DND-41 (cell line): ENCODE measurements at regions not wholly inside any gene's neighbourhood (a gene's known extent, or its start where the extent isn't known, plus 50 kb on each side); places are given as distances from the start of the nearest gene placed in this dataset.

Experiments used
- ATAC-seq: fragments of 200-7000 bp; cut with Tn5 transposase; 3 replicates; pipeline ENCODE4 v1.9.1; 2021; ENCODE audit warnings: low read depth; ENCODE audit not compliant: insufficient read depth
- DNase-seq: peaks from one replicate; pipeline ENCODE4 v3.0.0-alpha.2; 2020
- H2AFZ ChIP-seq: 2 replicates; pipeline ENCODE4 v1.6.0; 2012; ENCODE audit warnings: low read depth, low read length
- H3K27ac ChIP-seq: 2 replicates; pipeline ENCODE4 v1.5.1; 2012; ENCODE audit warnings: low read length, inconsistent platforms
- H3K27me3 ChIP-seq: fragments of 200-600 bp; sonication (generic); 2 replicates; pipeline ENCODE4 v1.6.0; 2012; ENCODE audit warnings: low read length, mild to moderate bottlenecking, inconsistent platforms; ENCODE audit not compliant: insufficient read depth, poor library complexity
- H3K36me3 ChIP-seq: 2 replicates; pipeline ENCODE4 v1.5.1; 2012; ENCODE audit warnings: low read length, inconsistent platforms; ENCODE audit not compliant: insufficient read depth
- H3K4me1 ChIP-seq: 2 replicates; pipeline ENCODE4 v1.5.1; 2012; ENCODE audit warnings: mild to moderate bottlenecking, low read length; ENCODE audit not compliant: insufficient read depth
- H3K4me2 ChIP-seq: 2 replicates; pipeline ENCODE4 v1.6.0; 2012; ENCODE audit warnings: mild to moderate bottlenecking, moderate library complexity, low read length, inconsistent platforms; ENCODE audit not compliant: insufficient read depth
- H3K4me3 ChIP-seq, 2 experiments: fragments of 200-600 bp in 1 of 2; shearing (Covaris generic) in 1 of 2; 2 replicates each; pipeline ENCODE4 v1.5.1; 2012 to 2016; ENCODE audit warnings: inconsistent platforms in 2 of 2, low read length in 2 of 2, mild to moderate bottlenecking in 2 of 2, low read depth in 1 of 2, moderate library complexity in 1 of 2
- H3K79me2 ChIP-seq: 2 replicates; pipeline ENCODE4 v1.6.0; 2012; ENCODE audit warnings: low read length, inconsistent platforms; ENCODE audit not compliant: insufficient read depth
- H3K9ac ChIP-seq: 2 replicates; pipeline ENCODE4 v1.6.0; 2012; ENCODE audit warnings: low read depth, mild to moderate bottlenecking, inconsistent platforms, low read length, moderate library complexity
- H3K9me3 ChIP-seq: 2 replicates; pipeline ENCODE4 v1.5.1; 2012; ENCODE audit warnings: low read length, moderate library complexity, mild to moderate bottlenecking, inconsistent platforms; ENCODE audit not compliant: insufficient read depth, severe bottlenecking
- H4K20me1 ChIP-seq: 2 replicates; pipeline ENCODE4 v1.6.0; 2012; ENCODE audit warnings: low read length; ENCODE audit not compliant: insufficient read depth
- EZH2 ChIP-seq: IDR thresholded peaks from 3 replicates; pipeline ENCODE4 v1.6.1; 2012; ENCODE audit warnings: borderline replicate concordance, low read depth, mild to moderate bottlenecking, moderate library complexity, low read length, inconsistent platforms; ENCODE audit not compliant: severe bottlenecking
- TF ChIP-seq, protein P1 (sequence below): IDR thresholded peaks from 2 replicates; pipeline ENCODE4 v1.5.1; 2012; ENCODE audit warnings: borderline replicate concordance, low read length, moderate library complexity, mild to moderate bottlenecking; ENCODE audit not compliant: poor library complexity, severe bottlenecking; ENCODE audit errors: extremely low read depth

DNA sequence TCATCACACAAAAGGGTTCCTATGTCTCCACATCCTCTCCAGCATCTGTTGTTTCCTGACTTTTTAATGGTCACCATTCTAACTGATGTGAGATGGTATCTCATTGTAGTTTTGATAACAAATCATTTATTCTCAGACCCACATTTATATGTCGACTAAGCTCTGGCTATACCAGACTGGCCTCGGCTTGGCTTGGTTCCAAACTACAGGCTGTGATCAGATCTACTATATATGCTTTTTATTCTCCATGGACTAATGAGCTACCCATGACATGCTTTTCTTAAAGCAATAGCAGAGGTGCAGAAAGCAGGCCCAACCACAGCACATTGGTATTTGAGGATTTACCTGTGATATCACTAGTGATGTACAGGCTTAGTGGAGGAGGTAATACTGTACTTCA, 139.8 kb upstream of the PGR start:
- Histone ChIP-seq H3K4me3 (no peak overlapping the region), H3K9me3 (no peaks in the 10 kb centered on the region), H3K27ac (no peak overlapping the region), H3K36me3 (no peaks in the 10 kb centered on the region), H3K4me1 (no peaks in the 10 kb centered on the region), H2AFZ (no peak overlapping the region), H3K27me3 (no peaks in the 10 kb centered on the region), H3K9ac (no peak overlapping the region), H3K4me2 (no peak overlapping the region), H4K20me1 (no peaks in the 10 kb centered on the region), H3K79me2 (no peaks in the 10 kb centered on the region)
- TF ChIP-seq, protein P1, sequence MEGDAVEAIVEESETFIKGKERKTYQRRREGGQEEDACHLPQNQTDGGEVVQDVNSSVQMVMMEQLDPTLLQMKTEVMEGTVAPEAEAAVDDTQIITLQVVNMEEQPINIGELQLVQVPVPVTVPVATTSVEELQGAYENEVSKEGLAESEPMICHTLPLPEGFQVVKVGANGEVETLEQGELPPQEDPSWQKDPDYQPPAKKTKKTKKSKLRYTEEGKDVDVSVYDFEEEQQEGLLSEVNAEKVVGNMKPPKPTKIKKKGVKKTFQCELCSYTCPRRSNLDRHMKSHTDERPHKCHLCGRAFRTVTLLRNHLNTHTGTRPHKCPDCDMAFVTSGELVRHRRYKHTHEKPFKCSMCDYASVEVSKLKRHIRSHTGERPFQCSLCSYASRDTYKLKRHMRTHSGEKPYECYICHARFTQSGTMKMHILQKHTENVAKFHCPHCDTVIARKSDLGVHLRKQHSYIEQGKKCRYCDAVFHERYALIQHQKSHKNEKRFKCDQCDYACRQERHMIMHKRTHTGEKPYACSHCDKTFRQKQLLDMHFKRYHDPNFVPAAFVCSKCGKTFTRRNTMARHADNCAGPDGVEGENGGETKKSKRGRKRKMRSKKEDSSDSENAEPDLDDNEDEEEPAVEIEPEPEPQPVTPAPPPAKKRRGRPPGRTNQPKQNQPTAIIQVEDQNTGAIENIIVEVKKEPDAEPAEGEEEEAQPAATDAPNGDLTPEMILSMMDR: no peak
- no peak for TF ChIP-seq EZH2
- DNase-seq (no peak), ATAC-seq (no peak)

DNA sequence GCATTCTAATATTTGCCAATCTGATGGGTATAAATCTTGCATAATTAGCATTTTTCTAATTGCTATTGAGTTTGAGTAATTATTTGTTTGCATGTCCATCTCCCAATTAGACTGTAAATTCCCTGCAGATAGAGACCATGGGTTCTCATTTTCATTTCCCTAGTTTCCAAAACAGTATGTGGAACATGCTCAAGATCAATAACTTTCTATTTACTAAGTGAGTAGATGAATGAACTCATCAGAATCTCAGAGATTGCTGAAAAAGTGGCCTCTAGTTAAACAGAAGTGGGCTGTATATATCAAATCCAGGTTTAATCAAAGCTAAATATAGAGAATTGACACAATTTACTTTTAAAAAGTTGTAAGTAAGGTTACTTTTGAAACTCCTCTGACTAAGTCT, 138.0 kb upstream of the PGR start:
- Histone ChIP-seq H3K36me3 (no peaks in the 10 kb centered on the region), H3K9me3 (no peaks in the 10 kb centered on the region), H3K27ac (no peak overlapping the region), H3K79me2 (no peaks in the 10 kb centered on the region), H4K20me1 (no peaks in the 10 kb centered on the region), H3K27me3 (no peaks in the 10 kb centered on the region), H3K4me3 (no peak overlapping the region), H2AFZ (no peak overlapping the region), H3K4me2 (no peak overlapping the region), H3K9ac (no peak overlapping the region), H3K4me1 (no peaks in the 10 kb centered on the region)
- no peak for TF ChIP-seq EZH2
- TF ChIP-seq, protein P1: no peak
- ATAC-seq (no peak), DNase-seq (no peak)

DNA sequence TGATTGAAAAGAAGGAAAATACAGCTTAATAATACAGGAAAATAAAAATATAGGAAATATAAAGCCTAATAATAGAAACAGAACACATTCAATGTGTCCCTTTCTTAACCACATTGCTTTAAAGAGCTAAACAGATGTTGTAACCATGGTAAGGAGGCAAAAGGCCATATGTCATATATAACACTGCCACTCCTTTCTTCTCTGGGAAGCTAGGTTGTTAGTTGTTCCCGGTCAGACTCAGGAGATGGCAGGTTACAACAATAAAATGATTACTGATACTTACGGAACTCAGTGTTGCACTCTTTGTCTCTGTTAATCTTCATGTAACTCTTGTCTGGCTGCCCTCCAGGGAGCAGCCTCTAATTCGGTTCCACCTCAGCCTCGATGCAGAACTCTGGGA, 134.7 kb upstream of the PGR start:
- Histone ChIP-seq H3K9me3 (no peaks in the 10 kb centered on the region), H3K4me3 (no peak overlapping the region), H3K4me2 (no peak overlapping the region), H3K9ac (no peak overlapping the region), H3K27ac (no peak overlapping the region), H4K20me1 (no peaks in the 10 kb centered on the region), H3K36me3 (no peaks in the 10 kb centered on the region), H3K79me2 (no peaks in the 10 kb centered on the region), H3K27me3 (no peaks in the 10 kb centered on the region), H3K4me1 (no peaks in the 10 kb centered on the region), H2AFZ (no peak overlapping the region)
- DNase-seq (no peak), ATAC-seq (no peak)
- TF ChIP-seq, protein P1: no peak
- TF ChIP-seq EZH2: no peak

DNA sequence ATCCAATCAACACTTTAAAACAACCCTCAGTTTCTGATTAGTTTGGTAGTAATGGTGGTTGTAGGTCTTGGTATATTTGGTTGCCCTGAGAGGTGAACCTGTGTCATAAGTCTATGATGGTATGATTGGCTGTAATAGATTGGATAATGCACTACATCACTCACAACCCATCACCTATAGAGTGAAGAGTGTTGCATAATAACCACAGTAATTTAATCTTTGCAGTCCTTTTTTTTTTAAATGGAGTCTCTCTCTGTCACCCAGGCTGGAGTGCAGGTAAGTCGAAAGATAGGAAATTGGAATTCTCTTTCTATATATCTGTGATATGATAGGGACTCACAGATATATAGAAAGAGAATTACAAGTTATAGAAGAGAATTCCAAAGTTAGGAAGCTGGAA, 133.4 kb upstream of the PGR start:
- no peak for DNase-seq
- ATAC-seq: no peak
- Histone ChIP-seq H3K4me3 (no peak overlapping the region), H2AFZ (no peak overlapping the region), H3K27me3 (no peaks in the 10 kb centered on the region), H3K79me2 (no peaks in the 10 kb centered on the region), H3K4me1 (no peaks in the 10 kb centered on the region), H3K27ac (no peak overlapping the region), H3K36me3 (no peaks in the 10 kb centered on the region), H4K20me1 (no peaks in the 10 kb centered on the region), H3K9me3 (no peaks in the 10 kb centered on the region), H3K9ac (no peak overlapping the region), H3K4me2 (no peak overlapping the region)
- TF ChIP-seq, protein P1: no peak
- TF ChIP-seq EZH2: no peak
